ENCODE measurements at regions not wholly inside any gene's neighbourhood (a gene's known extent, or its start where the extent isn't known, plus 50 kb on each side); places are given as distances from the start of the nearest gene placed in this dataset.
"Not testable (repeated sequence)": the region's sequence is repeated elsewhere in the genome, so short reads cannot be mapped to it uniquely, and the experiment has no call there.

DNA sequence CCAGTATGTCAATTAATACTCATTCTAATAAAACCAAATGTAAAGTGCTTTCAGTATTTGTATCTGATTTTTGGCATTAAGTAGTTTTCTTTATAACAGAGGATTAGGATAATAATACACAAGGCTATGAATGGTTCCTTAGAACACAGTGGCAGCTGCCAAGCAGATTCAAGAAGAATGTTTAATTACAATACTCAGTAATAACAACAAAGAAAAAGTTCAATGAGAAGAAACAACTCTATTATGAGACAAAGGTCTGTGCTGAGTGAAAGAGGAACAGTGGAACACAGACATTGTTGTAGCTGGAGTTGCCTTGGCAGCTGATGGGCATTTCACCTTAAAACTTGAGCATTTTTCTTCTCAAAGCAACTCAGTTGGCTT lies 502.6 kb upstream of the NR3C2 start:
- DNase-seq, result no peak

DNA sequence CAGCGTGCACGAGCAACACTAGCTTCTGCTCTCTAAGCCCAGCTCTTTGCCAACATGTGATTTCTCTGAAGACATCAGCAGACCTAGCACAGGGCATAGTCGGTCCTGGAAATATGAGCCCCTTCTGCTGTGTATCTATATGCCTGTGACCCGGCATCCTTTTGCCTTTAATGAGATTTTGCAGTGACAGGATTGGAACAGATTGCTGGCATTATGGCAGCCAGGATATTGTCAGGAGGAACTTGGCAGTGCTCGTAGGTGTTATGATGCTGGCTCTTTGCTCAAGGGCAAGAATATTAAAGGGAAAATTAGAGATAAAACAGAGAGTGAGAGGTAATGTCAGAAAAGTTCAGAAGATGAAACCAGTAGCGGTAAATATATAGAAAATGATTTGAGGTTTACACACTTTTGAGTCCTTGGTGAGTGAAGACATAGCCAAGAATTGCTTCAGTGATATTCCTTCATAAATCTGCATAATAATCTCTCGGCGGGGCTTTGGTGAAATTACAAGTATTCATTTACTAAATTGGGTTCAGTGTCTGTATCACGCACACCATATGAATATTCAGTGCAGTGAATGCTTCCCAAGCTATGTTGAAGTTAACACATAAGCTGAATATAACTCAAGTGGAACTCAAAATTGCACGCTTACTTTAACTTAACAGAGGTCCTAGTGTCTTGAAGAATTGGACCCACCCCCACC lies 502.1 kb upstream of the NR3C2 start:
- DNase-seq, result no peak

DNA sequence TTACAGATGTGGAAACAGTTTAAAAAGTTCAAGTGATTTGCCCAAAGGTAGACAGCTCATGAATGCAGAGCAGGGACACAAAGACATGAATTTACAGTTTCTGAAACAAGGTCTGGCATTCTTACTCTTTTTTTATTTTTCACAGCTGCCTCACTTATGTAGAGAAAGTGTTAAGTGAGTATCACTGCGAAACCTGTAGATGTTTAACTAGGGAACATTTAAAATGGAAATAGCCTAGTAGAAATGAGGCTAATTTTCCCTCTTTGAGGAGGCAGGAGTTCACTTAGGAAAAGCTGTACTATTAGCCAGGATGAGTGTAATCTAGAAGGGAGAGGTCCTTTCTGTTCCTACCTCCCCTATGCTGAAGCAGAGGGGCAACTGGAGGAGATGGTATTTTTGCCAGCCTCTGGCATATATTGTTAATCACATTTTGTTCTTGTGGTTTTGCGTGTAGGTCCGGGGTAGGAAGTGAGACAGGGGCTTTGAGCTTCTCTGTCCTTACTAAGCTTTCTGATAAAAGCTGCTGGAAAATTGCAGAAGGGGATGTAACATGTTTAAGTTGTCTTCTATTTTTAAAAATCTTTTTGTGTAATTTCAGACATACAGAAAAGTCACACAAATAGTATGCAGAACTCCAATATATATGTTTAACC lies 492.8 kb upstream of the NR3C2 start:
- DNase-seq, result no peak

DNA sequence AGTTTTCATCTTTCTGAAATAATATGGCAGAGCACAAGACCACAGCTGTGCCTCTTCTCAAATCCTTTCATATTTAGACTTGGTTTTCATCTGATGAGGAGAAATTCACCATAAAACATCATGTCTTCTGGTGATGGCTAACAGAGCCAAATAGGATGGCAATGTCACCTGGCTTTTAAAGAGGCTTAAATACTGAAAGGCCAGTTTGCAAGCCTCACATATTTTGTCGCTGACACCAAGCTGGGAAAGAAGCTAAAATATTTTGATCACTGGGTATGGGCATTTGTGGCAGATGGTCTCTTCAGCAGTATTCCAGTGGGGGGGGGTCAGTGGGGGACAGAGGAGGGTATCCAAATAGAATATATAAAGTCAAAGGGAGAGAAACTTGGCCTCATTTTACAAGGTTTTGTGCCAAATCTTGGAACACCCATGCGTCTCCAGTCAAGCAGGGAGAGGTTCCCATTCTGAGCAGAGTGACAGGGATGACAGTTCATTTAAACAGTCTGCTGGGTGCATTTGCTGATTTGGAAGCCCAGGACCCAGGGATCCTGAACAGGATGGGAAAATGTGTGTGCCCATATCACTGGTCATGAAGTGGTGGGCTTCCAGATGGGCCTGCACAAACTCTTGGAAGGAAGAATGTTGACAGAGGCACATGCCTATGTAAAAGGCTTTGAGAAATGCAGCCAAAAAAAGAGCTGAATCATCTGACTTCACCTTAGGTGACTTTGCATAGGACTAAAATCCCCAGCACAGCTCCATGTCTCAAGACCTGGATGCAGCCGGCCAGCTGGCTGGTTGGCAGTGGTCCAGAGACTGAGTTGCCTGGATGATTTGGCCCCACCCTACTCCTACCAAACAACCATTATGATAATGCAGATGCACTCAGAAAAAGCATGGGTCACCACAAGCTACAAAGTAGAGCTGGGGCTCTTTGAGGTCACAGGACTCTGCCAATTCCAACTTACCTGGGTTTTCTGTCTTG lies 484.4 kb upstream of the NR3C2 start:
- no peak for DNase-seq

GRCh38 chr4:148923881-148924280 lies 481.7 kb upstream of the NR3C2 start:
- no peak for DNase-seq

DNA sequence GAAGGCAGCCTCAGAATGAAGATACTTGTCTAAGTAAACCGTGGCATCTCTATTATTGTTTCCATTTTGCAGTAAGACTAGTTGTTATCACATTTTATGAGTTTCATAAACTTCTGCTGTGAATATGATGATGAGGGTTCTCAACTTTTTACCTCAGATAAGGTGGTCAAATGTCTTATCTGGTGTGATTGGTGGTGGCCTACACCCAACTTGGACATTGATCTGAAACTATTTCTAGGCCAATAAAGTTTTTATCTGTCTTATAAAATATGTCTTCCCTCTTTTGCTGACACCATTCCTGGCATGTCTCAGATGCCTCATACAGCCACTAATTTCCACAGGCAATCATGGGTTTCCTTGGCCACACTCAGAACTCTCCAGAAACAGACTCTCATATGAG lies 480.3 kb upstream of the NR3C2 start:
- no peak for DNase-seq

DNA sequence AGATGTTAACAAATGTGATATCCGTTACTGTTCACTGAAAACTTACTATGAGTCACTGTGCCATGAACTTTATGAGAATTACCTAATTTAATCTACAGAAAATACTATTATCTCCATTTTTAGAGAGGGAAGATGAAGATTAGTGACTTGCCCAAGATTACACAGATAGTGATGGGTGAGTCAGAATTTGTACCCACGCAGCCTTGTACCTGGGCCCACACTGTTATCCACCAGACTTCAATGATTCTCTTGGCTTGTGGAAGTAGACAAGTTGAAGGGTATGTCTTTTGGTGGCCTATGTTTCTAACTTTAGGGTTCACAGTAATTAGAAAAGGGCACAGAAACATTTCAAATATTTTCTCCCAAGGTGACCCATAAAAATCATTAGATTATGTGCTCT lies 472.5 kb upstream of the NR3C2 start:
- DNase-seq, result no peak

DNA sequence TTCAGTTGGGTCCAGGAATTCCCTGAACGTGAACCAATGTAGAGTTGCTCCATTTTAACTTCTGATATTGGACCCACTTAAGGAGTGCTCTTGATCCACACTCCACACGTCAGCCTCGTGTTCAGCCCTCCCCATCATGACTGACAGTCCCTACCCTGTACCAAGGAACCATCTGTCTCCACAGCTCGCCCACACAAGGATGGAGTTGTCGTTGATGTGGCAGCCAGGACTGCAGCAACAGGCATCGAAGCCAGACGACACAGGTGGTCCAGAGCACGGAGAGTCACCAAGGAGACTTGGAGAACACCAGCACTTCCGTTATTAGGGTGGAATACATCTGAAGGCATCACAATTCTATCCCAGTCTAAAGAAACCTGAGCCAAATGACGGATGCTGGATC lies 472.1 kb upstream of the NR3C2 start:
- no peak for DNase-seq

- no peak for DNase-seq
Measured at GRCh38 chr4:148903388-148903787, 461.2 kb upstream of the NR3C2 start.

GRCh38 chr4:148901075-148901705 lies 459.0 kb upstream of the NR3C2 start:
- no peak for DNase-seq

DNA sequence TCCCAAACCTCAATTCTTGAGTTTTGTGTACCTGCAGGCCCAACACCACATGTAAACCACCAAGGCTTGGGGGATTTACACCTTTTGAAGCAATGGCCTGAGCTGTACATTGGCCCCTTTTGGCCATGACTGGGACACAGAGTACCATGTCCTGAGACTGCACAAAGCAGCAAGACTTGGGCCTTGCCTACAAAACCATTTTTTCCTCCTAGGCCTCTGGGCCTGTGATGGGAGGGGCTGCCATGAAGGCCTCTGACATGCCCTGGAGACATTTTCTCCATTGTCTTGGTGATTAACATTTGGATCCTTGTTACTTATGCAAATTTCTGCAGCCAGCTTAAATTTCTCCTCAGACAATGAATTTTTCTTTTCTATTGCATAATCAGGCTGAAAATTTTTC lies 455.9 kb upstream of the NR3C2 start:
- not testable (repeated sequence) for DNase-seq

GRCh38 chr4:148893095-148893494 lies 450.9 kb upstream of the NR3C2 start:
- no peak for DNase-seq

DNA sequence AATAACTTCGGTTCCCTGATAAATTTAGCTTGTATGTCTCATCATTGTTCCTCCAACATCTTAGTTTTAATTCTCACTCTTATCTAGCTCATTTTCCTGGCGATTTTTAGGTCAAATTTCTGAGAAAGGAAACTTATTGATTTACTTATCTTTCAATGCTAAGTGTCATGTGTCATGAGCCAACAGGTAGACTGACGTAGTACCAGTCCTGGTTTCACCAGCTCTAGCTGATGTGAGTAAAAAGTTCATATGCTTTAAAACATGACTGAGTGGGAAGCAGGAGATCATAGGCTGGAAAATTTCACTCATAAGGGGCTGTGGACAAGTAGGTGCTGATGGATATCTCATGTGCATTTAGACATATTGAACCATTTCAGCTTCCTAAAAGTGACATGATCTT lies 441.7 kb upstream of the NR3C2 start:
- no peak for DNase-seq

GRCh38 chr4:148883435-148883834 lies 441.2 kb upstream of the NR3C2 start:
- no peak for DNase-seq

DNA sequence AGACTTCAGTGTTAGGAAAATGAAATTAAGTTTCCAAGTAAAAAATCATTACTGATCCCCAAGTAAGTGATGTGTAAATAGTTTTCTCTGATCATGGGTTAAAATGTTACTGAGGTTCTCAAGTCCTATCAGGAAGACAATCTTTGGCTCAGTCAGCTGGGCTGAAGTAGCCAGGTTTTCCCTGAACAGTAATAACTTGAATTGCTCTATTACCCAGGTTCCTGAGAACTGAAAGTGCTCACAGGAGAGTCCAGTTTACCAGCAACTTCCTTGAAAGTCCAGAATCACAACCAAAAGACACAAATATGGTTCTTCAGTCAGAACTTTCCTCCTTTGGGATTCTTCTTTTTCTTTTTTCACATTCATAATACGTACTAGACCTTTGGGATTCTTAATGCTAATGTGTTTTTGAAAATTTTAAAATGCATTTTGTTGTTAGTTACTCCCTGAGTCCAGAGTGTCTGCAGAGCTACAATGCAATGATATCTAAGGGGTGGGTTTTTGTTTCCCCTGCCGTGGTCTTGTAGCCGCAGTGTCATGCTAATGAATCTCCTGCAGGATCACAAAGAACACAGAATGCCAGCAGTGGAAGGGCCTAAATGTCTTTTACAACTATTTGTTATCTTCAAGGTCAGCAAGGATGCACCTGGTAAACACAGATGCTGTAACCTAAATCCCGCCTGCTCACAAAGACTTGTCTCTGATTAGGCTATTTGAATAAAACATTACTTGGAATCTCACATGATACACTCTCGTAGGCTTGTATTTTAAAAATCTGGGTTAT lies 439.8 kb upstream of the NR3C2 start:
- no peak for DNase-seq

DNA sequence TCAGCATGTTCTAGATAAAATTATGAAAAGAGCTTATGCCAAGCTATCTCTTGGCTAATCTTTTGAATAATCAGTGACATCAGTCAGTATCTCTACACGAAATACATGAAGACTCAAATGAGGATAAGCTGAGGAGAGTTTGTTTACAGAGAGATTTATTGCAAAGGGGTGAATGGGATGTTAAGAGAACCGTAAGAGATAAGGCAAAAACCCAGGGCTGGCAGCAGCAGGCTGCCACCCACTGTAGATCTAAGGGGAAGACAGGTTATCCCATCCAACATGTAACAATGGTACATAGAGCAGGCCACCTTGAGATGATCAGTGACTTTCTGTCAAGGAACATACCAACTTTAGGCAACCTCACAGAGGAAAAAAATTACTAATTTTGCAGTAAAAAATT lies 432.1 kb upstream of the NR3C2 start:
- no peak for DNase-seq

DNA sequence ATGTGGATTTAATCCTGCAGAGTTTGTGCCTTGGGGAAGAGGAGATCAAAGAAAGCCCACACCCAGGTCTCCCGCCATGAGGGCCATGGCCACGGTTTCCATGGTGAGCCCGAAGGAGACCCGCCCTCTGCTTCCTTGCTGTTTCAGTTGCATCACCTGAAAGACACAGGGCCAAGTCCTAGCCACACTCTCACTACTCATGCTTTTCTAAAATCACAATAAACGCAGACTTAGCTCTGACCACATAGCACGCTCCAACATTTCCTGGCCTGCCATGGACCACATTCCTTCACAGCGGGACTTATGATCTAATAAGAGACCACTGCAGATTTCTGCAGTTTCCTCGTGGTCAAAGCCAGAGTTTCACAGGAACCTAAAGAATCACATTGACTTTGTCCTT lies 426.0 kb upstream of the NR3C2 start:
- DNase-seq, result no peak

DNA sequence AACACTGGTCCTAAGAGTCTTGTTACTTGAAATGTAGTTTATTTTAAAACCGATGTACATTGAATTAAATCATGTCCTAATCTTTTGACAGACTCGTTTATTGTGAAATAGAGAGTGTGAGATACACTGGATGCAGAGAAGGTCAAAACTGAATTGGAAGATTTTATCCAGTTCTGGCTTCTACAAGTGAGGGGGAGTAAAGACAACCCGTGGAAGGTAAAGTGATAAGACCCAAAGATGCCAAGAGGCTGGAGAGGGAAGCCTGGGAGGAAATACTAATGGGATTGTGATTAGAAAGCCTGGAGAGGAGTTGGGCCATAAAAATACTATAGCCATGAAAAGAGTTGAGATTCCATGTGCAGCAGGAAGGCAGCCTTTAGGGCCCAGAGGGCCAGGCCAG lies 424.5 kb upstream of the NR3C2 start:
- no peak for DNase-seq

- no peak for DNase-seq
Measured at GRCh38 chr4:148857973-148858534, 415.8 kb upstream of the NR3C2 start.

- DNase-seq, result no peak
Measured at GRCh38 chr4:148857239-148857972, 415.2 kb upstream of the NR3C2 start.

DNA sequence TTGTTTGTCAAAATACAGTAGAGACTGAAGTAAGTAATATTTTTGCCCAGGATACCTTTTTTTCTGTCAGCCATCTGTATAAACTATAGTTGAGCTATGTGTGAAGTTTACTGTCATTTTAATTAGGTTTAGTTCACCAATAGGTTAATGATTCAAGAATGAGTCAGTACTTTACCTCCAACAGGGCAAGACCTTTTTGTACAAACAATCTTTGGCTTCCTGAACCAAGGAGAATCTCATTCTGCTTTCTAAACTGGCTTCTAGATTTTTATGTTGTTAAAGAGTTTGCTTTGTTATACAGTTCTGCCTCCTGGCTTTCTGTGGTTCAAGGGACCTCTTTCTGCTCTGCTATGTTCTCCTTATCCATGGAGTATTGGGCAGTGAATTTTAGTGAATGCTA lies 412.0 kb upstream of the NR3C2 start:
- DNase-seq, result no peak

Data from NCI-H187 treated with DMSO at 0.1 percent for 48 hours (cell line).